IMR-90 (cell line): ENCODE measurements at regions not wholly inside any gene's neighbourhood (a gene's known extent, or its start where the extent isn't known, plus 50 kb on each side); places are given as distances from the start of the nearest gene placed in this dataset.

Source experiments
- ATAC-seq: fragments of 200-7000 bp; cut with Tn5 transposase; 2 replicates; pipeline ENCODE4 v1.9.1; 2020; ENCODE audit warnings: low read depth, mild to moderate bottlenecking, moderate library complexity
- BruUV-seq: library from RNA; stranded (reverse); fragments of 400-500 nt; replicated peaks from 2 replicates; lab custom pipeline; 2021; lab: Mats Ljungman, UMichigan
- CTCF ChIA-PET: fragments of 300-600 bp; formaldehyde crosslinking; extraction: SDS; loops from one replicate; lab custom pipeline; 2021; ENCODE audit warnings: antibody characterized with exemption; lab: Yijun Ruan, JAX
- POLR2A ChIA-PET: fragments of 300-600 bp; sonication (Branson Sonifier 250); formaldehyde crosslinking; loops from one replicate; lab custom pipeline; 2022; ENCODE audit warnings: antibody characterized with exemption; ENCODE audit not compliant: unreplicated experiment; lab: Charles Lee
- DNase-seq: peaks from one replicate; pipeline ENCODE4 v3.0.0; 2013
- H2AFZ ChIP-seq: replicated peaks from 2 replicates; pipeline ENCODE3; 2013; ENCODE audit warnings: low read length, mild to moderate bottlenecking; ENCODE audit not compliant: poor library complexity
- H2AK5ac ChIP-seq: 2 replicates; pipeline ENCODE4 v1.6.1; 2013; ENCODE audit warnings: low read depth, low read length, inconsistent platforms
- H2AK9ac ChIP-seq: replicated peaks from 2 replicates; pipeline ENCODE3; 2013; ENCODE audit warnings: mild to moderate bottlenecking, low read depth, low read length, moderate library complexity; ENCODE audit not compliant: poor library complexity
- H2BK120ac ChIP-seq: 2 replicates; pipeline ENCODE4 v1.6.1; 2013; ENCODE audit warnings: low read depth, low read length, inconsistent platforms
- H2BK15ac ChIP-seq: 3 replicates; pipeline ENCODE4 v1.6.1; 2013; ENCODE audit warnings: low read depth, low read length, inconsistent platforms
- H2BK20ac ChIP-seq: 2 replicates; pipeline ENCODE4 v1.6.1; 2013; ENCODE audit warnings: low read depth, mild to moderate bottlenecking, inconsistent platforms, low read length, moderate library complexity
- H2BK5ac ChIP-seq: 2 replicates; pipeline ENCODE4 v1.6.1; 2013; ENCODE audit warnings: mild to moderate bottlenecking, low read depth, low read length, inconsistent platforms; ENCODE audit not compliant: poor library complexity, severe bottlenecking
- H3K14ac ChIP-seq: replicated peaks from 2 replicates; pipeline ENCODE4 v1.6.1; 2013; ENCODE audit warnings: low read depth, low read length, inconsistent platforms
- H3K18ac ChIP-seq: 2 replicates; pipeline ENCODE4 v1.6.1; 2013; ENCODE audit warnings: low read depth, low read length, control low read depth
- H3K23ac ChIP-seq: 2 replicates; pipeline ENCODE4 v1.6.1; 2013; ENCODE audit warnings: low read depth, low read length, inconsistent platforms
- H3K27ac ChIP-seq: 2 replicates; pipeline ENCODE4 v1.5.1; 2013; ENCODE audit warnings: mild to moderate bottlenecking, control low read depth, low read length; ENCODE audit not compliant: insufficient read depth
- H3K27me3 ChIP-seq: 2 replicates; pipeline ENCODE4 v1.6.1; 2013; ENCODE audit warnings: low read length; ENCODE audit not compliant: control insufficient read depth, insufficient read depth
- H3K36me3 ChIP-seq: 2 replicates; pipeline ENCODE4 v1.6.1; 2013; ENCODE audit warnings: low read length, mixed read lengths; ENCODE audit not compliant: control insufficient read depth, insufficient read depth
- H3K4ac ChIP-seq: 2 replicates; pipeline ENCODE4 v1.6.1; 2013; ENCODE audit warnings: low read depth, low read length, inconsistent platforms
- H3K4me1 ChIP-seq: 2 replicates; pipeline ENCODE4 v1.6.1; 2013; ENCODE audit warnings: low read length, mixed read lengths; ENCODE audit not compliant: control insufficient read depth, insufficient read depth
- H3K4me2 ChIP-seq: 2 replicates; pipeline ENCODE4 v1.6.1; 2013; ENCODE audit warnings: low read depth, mild to moderate bottlenecking, control low read depth, low read length, moderate library complexity
- H3K4me3 ChIP-seq: 2 replicates; pipeline ENCODE4 v1.5.1; 2013; ENCODE audit warnings: low read depth, mild to moderate bottlenecking, control low read depth, low read length, moderate library complexity; ENCODE audit not compliant: insufficient read depth
- H3K56ac ChIP-seq: 2 replicates; pipeline ENCODE4 v1.6.1; 2013; ENCODE audit warnings: low read length, inconsistent platforms; ENCODE audit not compliant: insufficient read depth; ENCODE audit errors: extremely low read depth
- H3K79me1 ChIP-seq, 2 experiments: 2 replicates each; pipeline ENCODE4 v1.6.1; 2013; ENCODE audit warnings: low read length in 2 of 2, inconsistent platforms in 1 of 2, low read depth in 1 of 2
- H3K9ac ChIP-seq: 2 replicates; pipeline ENCODE4 v1.6.1; 2013; ENCODE audit warnings: low read depth, low read length, control low read depth
- H3K9me1 ChIP-seq: 2 replicates; pipeline ENCODE4 v1.6.1; 2013; ENCODE audit warnings: low read length, inconsistent platforms; ENCODE audit not compliant: insufficient read depth
- H3K9me3 ChIP-seq: 2 replicates; pipeline ENCODE4 v1.6.1; 2013; ENCODE audit warnings: low read length; ENCODE audit not compliant: control insufficient read depth, insufficient read depth
- H4K20me1 ChIP-seq: 2 replicates; pipeline ENCODE4 v1.6.1; 2013; ENCODE audit warnings: low read length, inconsistent platforms; ENCODE audit not compliant: insufficient read depth
- H4K5ac ChIP-seq: 2 replicates; pipeline ENCODE4 v1.6.1; 2013; ENCODE audit warnings: mild to moderate bottlenecking, low read depth, low read length, control low read depth
- H4K8ac ChIP-seq, 2 experiments: 2 replicates each; pipeline ENCODE4 v1.6.1; 2013; ENCODE audit warnings: low read depth in 2 of 2, low read length in 2 of 2, control low read depth in 1 of 2, inconsistent platforms in 1 of 2
- H4K91ac ChIP-seq: 2 replicates; pipeline ENCODE4 v1.6.1; 2013; ENCODE audit warnings: low read depth, low read length, inconsistent platforms; ENCODE audit not compliant: insufficient read depth
- BHLHE40 ChIP-seq: fragments of 150-350 bp; IDR thresholded peaks from 2 replicates; pipeline ENCODE4 v1.6.1; 2016; ENCODE audit warnings: mild to moderate bottlenecking, low read depth, low read length
- CEBPB ChIP-seq: IDR thresholded peaks from 2 replicates; pipeline ENCODE4 v1.6.1; 2012; ENCODE audit warnings: low read depth, low read length, improper control_type of control experiment
- CHD1 ChIP-seq: IDR thresholded peaks from 2 replicates; pipeline ENCODE4 v1.6.1; 2012; ENCODE audit warnings: low read depth, low read length, improper control_type of control experiment
- CTCF ChIP-seq: conservative IDR thresholded peaks from 2 replicates; pipeline ENCODE4 v1.5.1; 2012; ENCODE audit warnings: mild to moderate bottlenecking, low read depth, low read length, improper control_type of control experiment
- FOS ChIP-seq: fragments of 150-350 bp; IDR thresholded peaks from 2 replicates; pipeline ENCODE4 v1.6.1; 2016; ENCODE audit warnings: low read depth, low read length
- MAFK ChIP-seq: IDR thresholded peaks from 2 replicates; pipeline ENCODE4 v1.6.1; 2012; ENCODE audit warnings: low read depth, low read length, improper control_type of control experiment
- MAZ ChIP-seq: IDR thresholded peaks from 2 replicates; pipeline ENCODE4 v1.6.1; 2012; ENCODE audit warnings: low read depth, mild to moderate bottlenecking, low read length, improper control_type of control experiment, moderate library complexity, borderline replicate concordance
- MXI1 ChIP-seq: IDR thresholded peaks from 2 replicates; pipeline ENCODE4 v1.6.1; 2012; ENCODE audit warnings: low read depth, mild to moderate bottlenecking, low read length, moderate library complexity, borderline replicate concordance
- NFE2L2 ChIP-seq: fragments of 150-350 bp; IDR thresholded peaks from 2 replicates; pipeline ENCODE4 v1.6.1; 2016; ENCODE audit warnings: low read depth, mild to moderate bottlenecking, low read length
- POLR2A ChIP-seq: IDR thresholded peaks from 2 replicates; pipeline ENCODE4 v1.6.1; 2012; ENCODE audit warnings: mild to moderate bottlenecking, low read depth, low read length
- RAD21 ChIP-seq: IDR thresholded peaks from 2 replicates; pipeline ENCODE4 v1.6.1; 2012; ENCODE audit warnings: low read length, improper control_type of control experiment
- RCOR1 ChIP-seq: IDR thresholded peaks from 2 replicates; pipeline ENCODE4 v1.6.1; 2012; ENCODE audit warnings: mild to moderate bottlenecking, low read length, improper control_type of control experiment; ENCODE audit not compliant: insufficient replicate concordance
- RFX5 ChIP-seq: IDR thresholded peaks from 2 replicates; pipeline ENCODE4 v1.8.0; 2012; ENCODE audit warnings: low read depth, mild to moderate bottlenecking, low read length, moderate library complexity
- SMC3 ChIP-seq: fragments of 150-350 bp; IDR thresholded peaks from 2 replicates; pipeline ENCODE4 v1.6.1; 2016; ENCODE audit warnings: low read depth, mild to moderate bottlenecking, antibody characterized with exemption, low read length, moderate library complexity
- USF2 ChIP-seq: fragments of 150-350 bp; IDR thresholded peaks from 2 replicates; pipeline ENCODE4 v1.6.1; 2017; ENCODE audit warnings: mild to moderate bottlenecking, antibody characterized with exemption, low read length, low read depth
- WGBS, 2 experiments: methylation state at CpG; one replicate each; pipeline versions ENCODE4 v1.1.5 to v1.1.7; 2013; ENCODE audit warnings: missing lambda C conversion rate in 2 of 2; ENCODE audit not compliant: insufficient read length in 1 of 2; ENCODE audit errors: extremely low coverage in 2 of 2; 5-methylcytosine and 5-hydroxymethylcytosine counted together
- dilution Hi-C: fragments of 300-500 bp; cut with HindIII; formaldehyde crosslinking; loops from one replicate; pipeline ENCODE4 v1.14.3; 2018; ENCODE audit warnings: low sequenced_read_pairs; ENCODE audit not compliant: unreplicated experiment
- in situ Hi-C: fragments of 300-500 bp; cut with MboI; formaldehyde crosslinking; loops from 3 replicates; pipeline ENCODE4 v1.14.3; 2019; ENCODE audit warnings: low sequenced_read_pairs, inconsistent platforms, mixed read lengths
- intact Hi-C: fragments of 100-400 bp; cut with micrococcal nuclease; formaldehyde crosslinking; loops from 2 replicates; pipeline ENCODE4 v1.10.0; 2022
- TF ChIP-seq, protein P1 (sequence below): fragments of 150-350 bp; IDR thresholded peaks from 2 replicates; pipeline ENCODE4 v1.6.1; 2016; ENCODE audit warnings: low read depth, mild to moderate bottlenecking, low read length, moderate library complexity, borderline replicate concordance

DNA sequence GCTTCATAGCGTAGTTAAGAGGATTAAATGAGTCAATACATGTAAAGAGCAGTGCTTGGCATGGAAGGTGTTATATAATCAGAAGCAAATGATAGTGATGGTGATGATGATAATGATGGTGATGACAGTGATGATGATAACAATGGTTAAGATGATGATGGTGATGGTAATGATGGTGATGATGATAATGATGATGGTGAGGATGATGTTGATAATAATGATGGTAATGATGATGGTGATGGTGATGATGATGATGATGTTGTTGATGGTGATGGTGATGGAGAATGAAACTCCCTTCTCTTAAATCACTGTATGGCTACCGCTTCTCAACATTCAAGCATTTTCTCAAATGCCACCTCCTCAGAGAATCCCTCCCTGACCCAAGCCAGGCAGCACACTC lies 190.5 kb downstream of the TMEM132E start:
- H3K56ac ChIP-seq = no peak overlapping the region
- DNase-seq (no peak), ATAC-seq (no peak)
- no peak overlapping the region for H4K5ac ChIP-seq
- TF ChIP-seq CTCF (no peak), RAD21 (no peak), FOS (no peak), BHLHE40 (no peak), NFE2L2 (no peak), RCOR1 (no peak), RFX5 (no peak), MAFK (no peak), MXI1 (no peak), USF2 (no peak), MAZ (no peak), POLR2A (no peak), CEBPB (no peak), SMC3 (no peak), CHD1 (no peak)
- TF ChIP-seq, protein P1, sequence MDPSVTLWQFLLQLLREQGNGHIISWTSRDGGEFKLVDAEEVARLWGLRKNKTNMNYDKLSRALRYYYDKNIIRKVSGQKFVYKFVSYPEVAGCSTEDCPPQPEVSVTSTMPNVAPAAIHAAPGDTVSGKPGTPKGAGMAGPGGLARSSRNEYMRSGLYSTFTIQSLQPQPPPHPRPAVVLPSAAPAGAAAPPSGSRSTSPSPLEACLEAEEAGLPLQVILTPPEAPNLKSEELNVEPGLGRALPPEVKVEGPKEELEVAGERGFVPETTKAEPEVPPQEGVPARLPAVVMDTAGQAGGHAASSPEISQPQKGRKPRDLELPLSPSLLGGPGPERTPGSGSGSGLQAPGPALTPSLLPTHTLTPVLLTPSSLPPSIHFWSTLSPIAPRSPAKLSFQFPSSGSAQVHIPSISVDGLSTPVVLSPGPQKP = no peak
- WGBS, 2 experiments = no CpG with 5 or more reads among the region's 2 CpGs
- CTCF ChIA-PET = no interaction called here
- POLR2A ChIA-PET = no interaction called here
- H3K9ac ChIP-seq = no peak overlapping the region
- H3K18ac ChIP-seq = no peak overlapping the region
- no peak overlapping the region for H4K8ac ChIP-seq
- dilution Hi-C loops (no loop called here), intact Hi-C loops (no loop called here), in situ Hi-C loops (no loop called here)
- H3K4me2 ChIP-seq = no peak overlapping the region
- H3K79me1 ChIP-seq = no peaks in the 10 kb centered on the region
- no TSS peak for BruUV-seq
- no peaks in the 10 kb centered on the region for H3K9me1 ChIP-seq
- no peak overlapping the region for H3K4ac ChIP-seq
- H2BK5ac ChIP-seq = no peak overlapping the region
- H3K27ac ChIP-seq = no peak overlapping the region
- H2AK5ac ChIP-seq = no peak overlapping the region
- H3K36me3 ChIP-seq = no peaks in the 10 kb centered on the region
- H3K27me3 ChIP-seq = peaks cover 2% of the 10 kb centered on the region; the same call in 1 of the 2 replicates
- H3K4me1 ChIP-seq = no peaks in the 10 kb centered on the region
- H2AK9ac ChIP-seq = no peak overlapping the region
- H2BK20ac ChIP-seq = no peak overlapping the region
- H2BK15ac ChIP-seq = no peak overlapping the region
- no peak overlapping the region for H2BK120ac ChIP-seq
- H2AFZ ChIP-seq = no peak overlapping the region
- H3K9me3 ChIP-seq = no peaks in the 10 kb centered on the region
- no peak overlapping the region for H4K91ac ChIP-seq
- no peaks in the 10 kb centered on the region for H4K20me1 ChIP-seq
- no peak overlapping the region for H3K4me3 ChIP-seq
- no peak overlapping the region for H3K23ac ChIP-seq
- no peak overlapping the region for H3K14ac ChIP-seq
